ENCODE measurements at regions not wholly inside any gene's neighbourhood (a gene's known extent, or its start where the extent isn't known, plus 50 kb on each side); places are given as distances from the start of the nearest gene placed in this dataset.

DNA sequence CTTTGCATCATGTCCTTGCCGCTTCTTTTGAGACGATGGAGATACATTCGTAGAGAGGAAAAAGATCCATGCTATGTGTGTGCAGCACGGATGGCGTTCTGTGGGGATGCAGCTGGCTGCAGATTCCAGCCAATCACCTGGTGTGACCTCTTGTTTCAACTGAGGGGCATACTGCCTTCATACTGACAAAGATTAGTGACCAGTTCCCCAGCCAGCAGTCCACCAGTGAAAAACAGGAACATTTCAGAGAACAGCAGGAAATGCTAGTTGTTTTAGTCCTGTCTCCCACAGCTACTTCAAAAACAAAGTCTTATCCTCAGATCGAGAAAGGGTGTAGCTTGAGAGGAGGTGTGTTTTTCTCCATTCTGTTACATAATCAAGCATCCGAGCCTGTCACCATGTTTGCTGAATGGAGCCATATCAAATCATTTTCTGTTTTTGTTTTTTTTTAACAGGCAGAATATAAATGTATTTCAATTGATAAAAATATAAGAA is 255.7 kb upstream of the FMN2 start:
- no peak for DNase-seq (ENCODE audit: extremely low read depth in 1 of 11, low read depth in 9 of 11, low spot score in 4 of 11)

- DNase-seq (ENCODE audit: extremely low read depth in 1 of 11, low read depth in 9 of 11, low spot score in 4 of 11), result no peak
Measured at GRCh38 chr1:239840336-239840735, 251.3 kb upstream of the FMN2 start.

- DNase-seq (ENCODE audit: extremely low read depth in 1 of 11, low read depth in 9 of 11, low spot score in 4 of 11), result no peak
Measured at GRCh38 chr1:239840790-239841189, 250.9 kb upstream of the FMN2 start.

- DNase-seq (ENCODE audit: extremely low read depth in 1 of 11, low read depth in 9 of 11, low spot score in 4 of 11), result no peak
Measured at GRCh38 chr1:239841631-239842030, 250.1 kb upstream of the FMN2 start.

GRCh38 chr1:239843541-239843940 is 248.1 kb upstream of the FMN2 start:
- no peak for DNase-seq (ENCODE audit: extremely low read depth in 1 of 11, low read depth in 9 of 11, low spot score in 4 of 11)

GRCh38 chr1:239844833-239845232 is 246.8 kb upstream of the FMN2 start:
- DNase-seq (ENCODE audit: extremely low read depth in 1 of 11, low read depth in 9 of 11, low spot score in 4 of 11), result no peak

- no peak for DNase-seq (ENCODE audit: extremely low read depth in 1 of 11, low read depth in 9 of 11, low spot score in 4 of 11)
Measured at GRCh38 chr1:239854922-239855321, 236.8 kb upstream of the FMN2 start.

DNA sequence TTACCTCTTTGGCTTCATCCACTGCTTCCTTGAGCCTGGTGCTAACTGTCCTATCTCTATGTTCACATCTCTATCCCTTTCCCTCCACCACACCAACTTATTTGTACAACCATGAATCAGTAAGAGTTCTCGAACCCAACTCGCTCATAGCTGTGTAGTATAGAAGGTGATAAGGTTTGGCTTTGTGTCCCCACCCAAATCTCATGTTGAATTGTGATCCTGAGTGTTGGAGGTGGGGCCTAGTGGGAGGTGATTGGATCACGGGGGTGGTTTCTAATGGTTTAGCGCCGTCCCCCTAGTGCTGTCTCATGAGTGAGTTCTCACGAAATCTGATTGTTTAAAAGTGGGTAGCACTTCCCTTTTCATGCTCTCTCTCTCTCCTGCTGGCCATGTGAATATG is 235.6 kb upstream of the FMN2 start:
- no peak for DNase-seq (ENCODE audit: extremely low read depth in 1 of 11, low read depth in 9 of 11, low spot score in 4 of 11)

DNA sequence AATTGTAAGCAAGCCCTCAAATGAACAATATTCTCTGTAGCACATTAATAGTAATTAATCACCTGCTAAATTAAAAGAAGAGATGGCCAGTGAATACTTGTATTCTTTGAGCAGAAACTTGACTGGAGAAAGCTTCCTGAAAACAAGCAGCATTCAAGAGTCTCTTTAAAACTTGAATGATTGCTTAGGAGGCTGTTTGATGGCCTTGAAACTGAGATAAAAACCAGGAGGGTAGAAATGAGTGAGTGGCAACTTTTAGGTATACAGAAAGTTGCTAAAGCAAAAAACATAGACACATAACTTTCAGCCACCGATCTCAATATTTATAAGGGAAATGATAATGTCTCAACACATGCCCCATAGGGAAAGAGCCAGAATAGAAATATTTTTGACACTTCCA is 234.8 kb upstream of the FMN2 start:
- no peak for DNase-seq (ENCODE audit: extremely low read depth in 1 of 11, low read depth in 9 of 11, low spot score in 4 of 11)

DNA sequence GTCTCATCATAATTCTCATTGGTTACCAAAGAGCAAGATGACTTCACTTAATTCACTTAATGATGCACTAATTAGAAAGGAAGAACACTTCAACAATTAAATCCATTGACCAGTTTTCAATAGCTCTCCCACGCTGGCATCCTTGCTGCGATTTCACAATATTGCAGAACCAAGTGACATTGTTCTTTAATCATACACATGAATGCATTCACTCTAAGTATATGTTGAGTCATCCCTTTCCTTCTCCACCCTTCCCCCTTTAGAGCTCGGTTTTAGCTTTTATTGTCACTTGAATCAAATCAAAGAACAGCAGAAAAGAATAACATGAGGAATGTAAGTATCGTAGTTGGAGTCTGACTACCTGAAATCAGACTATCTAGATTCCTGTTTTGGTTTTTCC is 233.6 kb upstream of the FMN2 start:
- DNase-seq (ENCODE audit: extremely low read depth in 1 of 11, low read depth in 9 of 11, low spot score in 4 of 11), result no peak

- no peak for DNase-seq (ENCODE audit: extremely low read depth in 1 of 11, low read depth in 9 of 11, low spot score in 4 of 11)
Measured at GRCh38 chr1:239858529-239858928, 233.2 kb upstream of the FMN2 start.

DNA sequence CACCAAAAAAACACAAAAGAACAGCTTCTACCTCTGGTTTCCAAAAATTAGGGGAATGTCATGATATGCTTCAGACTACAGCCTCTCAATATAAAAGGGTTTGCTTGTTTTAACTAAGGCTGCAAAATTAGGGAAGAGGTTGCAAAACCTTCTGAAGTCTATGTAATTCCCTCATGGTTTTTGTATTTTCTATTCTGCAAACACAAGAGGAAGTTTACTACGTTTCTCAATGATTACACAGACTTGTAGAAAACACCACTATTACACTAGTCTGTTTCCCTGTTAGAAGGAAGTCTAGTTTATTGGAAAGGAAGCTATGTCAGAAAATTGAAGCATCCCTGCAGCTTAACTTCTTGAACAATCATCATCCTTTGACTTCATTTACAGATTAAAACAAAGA is 229.7 kb upstream of the FMN2 start:
- DNase-seq (ENCODE audit: extremely low read depth in 1 of 11, low read depth in 9 of 11, low spot score in 4 of 11), result no peak

DNA sequence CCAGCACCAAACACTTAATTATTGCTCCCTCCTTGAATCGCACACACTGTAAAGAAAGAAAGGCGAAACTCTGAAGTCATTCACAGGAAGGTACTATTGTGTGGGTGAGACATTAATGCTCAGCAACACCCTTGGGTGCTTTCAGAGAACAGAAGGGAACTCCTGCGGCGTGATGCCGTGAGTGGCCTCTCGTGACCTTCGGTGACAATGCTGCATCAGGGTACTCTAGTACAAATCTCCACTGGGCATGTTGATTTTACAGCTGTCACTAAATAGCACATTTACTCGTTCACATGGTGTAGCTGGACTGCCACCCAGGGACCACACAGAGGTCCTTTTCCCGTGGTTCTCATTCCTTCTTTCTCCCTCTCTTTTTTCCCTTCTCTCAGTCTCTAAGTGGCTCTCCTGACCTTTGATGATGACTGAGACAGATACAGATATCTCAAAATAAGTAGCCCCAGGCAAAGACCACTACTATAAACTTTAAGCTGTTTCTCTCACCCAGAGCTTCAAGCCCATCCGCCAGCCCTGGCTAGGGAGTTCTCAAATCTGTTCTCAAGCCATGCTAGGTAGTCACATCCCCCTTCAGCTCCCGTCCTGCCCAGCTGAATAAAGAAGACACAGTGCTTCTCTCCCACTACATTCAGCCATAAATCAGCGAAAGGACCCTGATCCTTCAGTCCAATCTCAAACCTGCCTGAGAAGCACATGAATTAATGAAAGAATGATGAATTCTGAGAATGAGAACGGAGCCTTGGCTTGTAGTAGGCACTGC is 223.4 kb upstream of the FMN2 start:
- no peak for DNase-seq (ENCODE audit: extremely low read depth in 1 of 11, low read depth in 9 of 11, low spot score in 4 of 11)

GRCh38 chr1:239870194-239870593 is 221.5 kb upstream of the FMN2 start:
- DNase-seq (ENCODE audit: extremely low read depth in 1 of 11, low read depth in 9 of 11, low spot score in 4 of 11), result no peak

DNA sequence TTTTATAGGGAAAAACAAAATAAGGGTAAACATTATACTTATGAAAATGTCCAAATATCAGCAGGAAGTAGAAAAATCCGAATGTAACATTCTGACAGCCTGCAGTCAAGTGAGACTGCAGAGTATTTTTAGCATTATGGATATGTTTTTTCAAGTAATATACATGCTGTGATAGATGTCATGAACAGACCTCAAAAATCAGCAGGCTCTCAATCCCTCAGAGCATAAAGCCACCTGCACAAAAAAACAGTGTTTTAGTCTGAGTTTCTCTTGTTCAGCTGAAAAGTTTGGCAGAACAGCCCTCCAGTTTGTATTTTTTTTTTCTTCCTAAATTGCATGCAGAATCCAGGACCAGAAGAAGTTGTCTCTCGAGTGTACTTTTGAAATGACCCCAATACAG is 219.1 kb upstream of the FMN2 start:
- DNase-seq (ENCODE audit: extremely low read depth in 1 of 11, low read depth in 9 of 11, low spot score in 4 of 11), result no peak

GRCh38 chr1:239874831-239875230 is 216.9 kb upstream of the FMN2 start:
- no peak for DNase-seq (ENCODE audit: extremely low read depth in 1 of 11, low read depth in 9 of 11, low spot score in 4 of 11)

GRCh38 chr1:239879321-239880170 is 212.1 kb upstream of the FMN2 start:
- no peak for DNase-seq (ENCODE audit: extremely low read depth in 1 of 11, low read depth in 9 of 11, low spot score in 4 of 11)

DNA sequence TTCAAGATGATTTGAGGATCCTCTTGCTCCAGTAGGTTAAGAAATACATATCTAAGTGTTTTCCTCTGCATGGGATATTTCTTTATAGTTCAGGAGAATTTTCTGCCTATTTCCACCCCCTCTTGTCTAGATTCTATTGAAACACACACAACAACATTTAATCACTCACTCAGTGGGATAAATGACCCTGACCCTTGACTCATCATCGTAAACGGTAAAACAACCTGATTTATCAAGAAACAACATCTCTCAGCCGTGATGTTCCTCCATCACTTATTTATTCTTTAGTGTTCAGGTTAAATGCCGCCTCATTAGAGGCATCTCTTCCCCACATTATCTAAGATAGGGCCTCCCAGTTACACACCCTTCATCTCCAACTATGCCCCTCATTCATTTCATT is 208.7 kb upstream of the FMN2 start:
- DNase-seq (ENCODE audit: extremely low read depth in 1 of 11, low read depth in 9 of 11, low spot score in 4 of 11), result no peak

- no peak for DNase-seq (ENCODE audit: extremely low read depth in 1 of 11, low read depth in 9 of 11, low spot score in 4 of 11)
Measured at GRCh38 chr1:239884796-239885195, 206.9 kb upstream of the FMN2 start.

DNA sequence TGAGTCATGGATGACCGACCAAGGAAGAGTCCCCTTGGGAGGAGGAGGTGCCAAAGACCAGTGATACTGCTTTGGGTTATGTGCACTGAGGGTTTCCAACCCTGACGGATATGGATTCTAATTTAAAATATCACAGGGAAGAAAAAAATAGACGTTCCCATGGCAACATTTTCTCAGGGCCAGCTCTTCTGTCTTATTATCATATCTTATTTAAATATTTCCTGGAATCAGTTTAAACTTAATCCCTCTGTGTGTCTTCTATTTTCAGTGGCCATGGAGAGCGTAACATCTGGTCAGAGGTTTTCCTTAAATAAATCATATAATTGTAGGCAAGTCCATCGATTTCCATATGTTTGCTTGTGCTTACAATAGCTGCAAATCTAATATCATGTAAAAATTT is 205.4 kb upstream of the FMN2 start:
- no peak for DNase-seq (ENCODE audit: extremely low read depth in 1 of 11, low read depth in 9 of 11, low spot score in 4 of 11)
